Kidney (tissue), 13 donors: ENCODE measurements at regions not wholly inside any gene's neighbourhood (a gene's known extent, or its start where the extent isn't known, plus 50 kb on each side); places are given as distances from the start of the nearest gene placed in this dataset.

Experiments
- DNase-seq, 5 donors: peaks; one replicate each; pipeline ENCODE4 v3.0.0-alpha.2; 2013 to 2020
- FAIRE-seq: peaks from 2 replicates; lab custom pipeline; 2012; peaks lifted over from hg19 to GRCh38; lab: Jason Lieb, UNC
- H3K27ac ChIP-seq, 2 donors: one replicate each; pipeline ENCODE4 v1.7.0; 2013; ENCODE audit warnings: low read depth in 2 of 2, low read length in 2 of 2, inconsistent platforms in 1 of 2
- H3K27me3 ChIP-seq: one replicate; pipeline ENCODE4 v1.7.1; 2013; ENCODE audit warnings: low read length, inconsistent platforms; ENCODE audit not compliant: control insufficient read depth, insufficient read depth
- H3K36me3 ChIP-seq, 3 donors: one replicate each; pipeline versions ENCODE4 v1.7.0 to v1.7.1; 2013; ENCODE audit warnings: low read length in 3 of 3, control low read depth in 1 of 3, inconsistent platforms in 1 of 3; ENCODE audit not compliant: insufficient read depth in 3 of 3, control insufficient read depth in 2 of 3
- H3K4me1 ChIP-seq, 3 donors: one replicate each; pipeline versions ENCODE4 v1.7.0 to v1.7.1; 2013; ENCODE audit warnings: low read length in 3 of 3, inconsistent platforms in 1 of 3, low read depth in 1 of 3; ENCODE audit not compliant: control insufficient read depth in 2 of 3, insufficient read depth in 2 of 3
- H3K4me3 ChIP-seq, 3 donors: one replicate each; pipeline versions ENCODE4 v1.7.0 to v1.8.1; 2013; ENCODE audit warnings: low read length in 3 of 3, control low read depth in 1 of 3, inconsistent platforms in 1 of 3
- H3K9ac ChIP-seq, 3 donors: one replicate each; pipeline versions ENCODE4 v1.7.0 to v1.7.1; 2013; ENCODE audit warnings: low read length in 3 of 3, control low read depth in 1 of 3, inconsistent platforms in 1 of 3
- H3K9me3 ChIP-seq, 3 donors: one replicate each; pipeline versions ENCODE4 v1.7.0 to v1.7.1; 2013; ENCODE audit warnings: low read length in 3 of 3, control low read depth in 1 of 3, inconsistent platforms in 1 of 3; ENCODE audit not compliant: control insufficient read depth in 2 of 3, insufficient read depth in 1 of 3
- intact Hi-C: fragments of 100-400 bp; cut with DNase I; formaldehyde crosslinking; loops from one replicate; pipeline ENCODE4 v1.11.1; 2022
- TF ChIP-seq, protein P1 (sequence below): IDR thresholded peaks from 3 replicates; pipeline ENCODE4 v1.5.1; 2012; ENCODE audit warnings: mild to moderate bottlenecking, moderate library complexity, borderline replicate concordance; ENCODE audit not compliant: insufficient read depth; ENCODE audit errors: extremely low read depth
- donor health status: control.
- donor health status: control.
- donor health status: control.
- donor health status: control.
- donor health status: control.
- donor health status: DM: yes; HTN: yes; CAD: no.
- donor health status: Normal renal cell carcinoma (clear cell type).

- no peaks in the 10 kb centered on the region for H3K9me3 ChIP-seq
- no peak for DNase-seq
- no peaks in the 10 kb centered on the region for H3K4me1 ChIP-seq
- no peak for FAIRE-seq
- H3K27ac ChIP-seq, result no peak overlapping the region
- H3K4me3 ChIP-seq, result no peak overlapping the region
- H3K9ac ChIP-seq, result no peak overlapping the region
- TF ChIP-seq, protein P1, sequence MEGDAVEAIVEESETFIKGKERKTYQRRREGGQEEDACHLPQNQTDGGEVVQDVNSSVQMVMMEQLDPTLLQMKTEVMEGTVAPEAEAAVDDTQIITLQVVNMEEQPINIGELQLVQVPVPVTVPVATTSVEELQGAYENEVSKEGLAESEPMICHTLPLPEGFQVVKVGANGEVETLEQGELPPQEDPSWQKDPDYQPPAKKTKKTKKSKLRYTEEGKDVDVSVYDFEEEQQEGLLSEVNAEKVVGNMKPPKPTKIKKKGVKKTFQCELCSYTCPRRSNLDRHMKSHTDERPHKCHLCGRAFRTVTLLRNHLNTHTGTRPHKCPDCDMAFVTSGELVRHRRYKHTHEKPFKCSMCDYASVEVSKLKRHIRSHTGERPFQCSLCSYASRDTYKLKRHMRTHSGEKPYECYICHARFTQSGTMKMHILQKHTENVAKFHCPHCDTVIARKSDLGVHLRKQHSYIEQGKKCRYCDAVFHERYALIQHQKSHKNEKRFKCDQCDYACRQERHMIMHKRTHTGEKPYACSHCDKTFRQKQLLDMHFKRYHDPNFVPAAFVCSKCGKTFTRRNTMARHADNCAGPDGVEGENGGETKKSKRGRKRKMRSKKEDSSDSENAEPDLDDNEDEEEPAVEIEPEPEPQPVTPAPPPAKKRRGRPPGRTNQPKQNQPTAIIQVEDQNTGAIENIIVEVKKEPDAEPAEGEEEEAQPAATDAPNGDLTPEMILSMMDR, result no peak
- H3K36me3 ChIP-seq, result no peaks in the 10 kb centered on the region
- intact Hi-C loops, result no loop called here
- H3K27me3 ChIP-seq, result no peaks in the 10 kb centered on the region
Measured at GRCh38 chr6:40915165-40915564, 123.9 kb downstream of the UNC5CL start.

DNA sequence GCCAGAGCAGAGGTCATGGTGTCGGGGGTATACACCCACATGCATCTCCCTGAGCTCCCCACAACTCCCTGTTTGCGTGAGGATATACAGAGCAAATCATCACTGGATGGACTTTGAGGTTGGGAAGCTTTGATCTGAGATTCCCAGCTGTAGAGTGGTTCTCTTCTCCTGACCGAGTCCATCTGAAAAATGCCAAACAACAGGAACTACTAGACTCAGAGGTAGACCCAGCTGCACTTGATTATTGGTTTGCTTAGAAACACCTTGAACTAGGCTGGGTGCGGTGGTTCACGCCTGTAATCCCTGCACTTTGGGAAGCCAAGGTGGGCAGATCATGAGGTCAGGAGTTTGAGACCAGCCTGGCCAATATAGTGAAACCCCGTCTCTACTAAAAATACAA, 125.0 kb downstream of the UNC5CL start:
- Histone ChIP-seq H3K9me3 (no peaks in the 10 kb centered on the region), H3K4me3 (no peak overlapping the region), H3K9ac (no peak overlapping the region), H3K4me1 (no peaks in the 10 kb centered on the region), H3K36me3 (no peaks in the 10 kb centered on the region), H3K27ac (no peak overlapping the region), H3K27me3 (no peaks in the 10 kb centered on the region)
- intact Hi-C loops, result no loop called here
- no peak for FAIRE-seq
- no peak for DNase-seq
- TF ChIP-seq, protein P1, result no peak

GRCh38 chr6:40912158-40912946, 126.7 kb downstream of the UNC5CL start:
- intact Hi-C loops, result no loop called here
- no peak overlapping the region for H3K4me3 ChIP-seq
- no peak overlapping the region for H3K27ac ChIP-seq
- no peaks in the 10 kb centered on the region for H3K27me3 ChIP-seq
- DNase-seq (peak in 4 of 5 donors; percentile 57 to 81 (median 68)), FAIRE-seq (no peak)
- TF ChIP-seq, protein P1, result peak; percentile 31
- no peak overlapping the region for H3K9ac ChIP-seq
- H3K4me1 ChIP-seq, result no peaks in the 10 kb centered on the region
- H3K36me3 ChIP-seq, result no peaks in the 10 kb centered on the region
- no peaks in the 10 kb centered on the region for H3K9me3 ChIP-seq
